ENCODE measurements at regions not wholly inside any gene's neighbourhood (a gene's known extent, or its start where the extent isn't known, plus 50 kb on each side); places are given as distances from the start of the nearest gene placed in this dataset.

GRCh38 chr5:165877475-165877874 is 2372.1 kb downstream of the MAT2B start:
- no peaks in the 10 kb centered on the region for H3K36me3 ChIP-seq (ENCODE audit: control insufficient read depth in 1 of 2, insufficient read depth in 2 of 2, low read length in 2 of 2)
- no CpG with 5 or more reads among the region's 3 CpGs for WGBS (ENCODE audit: extremely low coverage, insufficient coverage, insufficient read length)
- H3K14ac ChIP-seq (ENCODE audit: low read length), result no peak overlapping the region
- no peak overlapping the region for H2AFZ ChIP-seq (ENCODE audit: insufficient read depth, low read length, poor library complexity)
- no peak overlapping the region for H2BK5ac ChIP-seq (ENCODE audit: low read depth, low read length, poor library complexity)
- H2BK12ac ChIP-seq (ENCODE audit: low read length), result no peak overlapping the region
- H3K4me3 ChIP-seq (ENCODE audit: low read depth, low read length), result no peak overlapping the region
- H4K8ac ChIP-seq (ENCODE audit: low read depth, low read length), result no peak overlapping the region
- no peak for DNase-seq
- H3K79me1 ChIP-seq (ENCODE audit: low read length), result no peaks in the 10 kb centered on the region
- no peak overlapping the region for H3K18ac ChIP-seq (ENCODE audit: low read length)
- no peak overlapping the region for H3K27ac ChIP-seq (ENCODE audit: low read depth, low read length)
- no peak overlapping the region for H3K9ac ChIP-seq (ENCODE audit: low read length)
- no peak overlapping the region for H2AK5ac ChIP-seq (ENCODE audit: low read length)
- H3K9me3 ChIP-seq (ENCODE audit: insufficient read depth, low read depth, low read length), result no peaks in the 10 kb centered on the region
- H4K12ac ChIP-seq (ENCODE audit: low read depth, low read length), result no peak overlapping the region
- H3K79me2 ChIP-seq (ENCODE audit: control insufficient read depth, insufficient read depth, low read length, poor library complexity), result no peaks in the 10 kb centered on the region
- H3K4me1 ChIP-seq (ENCODE audit: control insufficient read depth in 1 of 2, insufficient read depth in 2 of 2, low read length in 2 of 2), result no peaks in the 10 kb centered on the region
- H2BK120ac ChIP-seq (ENCODE audit: insufficient read depth, low read length, poor library complexity), result no peak overlapping the region
- H3K23ac ChIP-seq (ENCODE audit: low read length), result no peak overlapping the region
- H3K4ac ChIP-seq (ENCODE audit: low read depth, low read length), result no peak overlapping the region
- H3K27me3 ChIP-seq (ENCODE audit: insufficient read depth, low read length), result no peaks in the 10 kb centered on the region
- H3K4me2 ChIP-seq (ENCODE audit: low read length), result no peak overlapping the region
- no peak overlapping the region for H4K91ac ChIP-seq (ENCODE audit: low read depth, low read length)

- Histone ChIP-seq H3K9ac (ENCODE audit: low read length) (peak overlapping the region; percentile 5), H3K36me3 (ENCODE audit: control insufficient read depth in 1 of 2, insufficient read depth in 2 of 2, low read length in 2 of 2) (no peaks in the 10 kb centered on the region), H2BK5ac (ENCODE audit: low read depth, low read length, poor library complexity) (no peak overlapping the region), H4K91ac (ENCODE audit: low read depth, low read length) (no peak overlapping the region), H3K9me3 (ENCODE audit: insufficient read depth, low read depth, low read length) (no peaks in the 10 kb centered on the region), H2AK5ac (ENCODE audit: low read length) (no peak overlapping the region), H3K4ac (ENCODE audit: low read depth, low read length) (no peak overlapping the region), H3K27me3 (ENCODE audit: insufficient read depth, low read length) (no peaks in the 10 kb centered on the region), H3K79me2 (ENCODE audit: control insufficient read depth, insufficient read depth, low read length, poor library complexity) (no peaks in the 10 kb centered on the region), H4K12ac (ENCODE audit: low read depth, low read length) (no peak overlapping the region), H3K4me2 (ENCODE audit: low read length) (no peak overlapping the region), H2BK12ac (ENCODE audit: low read length) (no peak overlapping the region), H2AFZ (ENCODE audit: insufficient read depth, low read length, poor library complexity) (no peak overlapping the region), H3K18ac (ENCODE audit: low read length) (no peak overlapping the region), H4K8ac (ENCODE audit: low read depth, low read length) (no peak overlapping the region), H3K27ac (ENCODE audit: low read depth, low read length) (no peak overlapping the region), H3K4me1 (ENCODE audit: control insufficient read depth in 1 of 2, insufficient read depth in 2 of 2, low read length in 2 of 2) (no peaks in the 10 kb centered on the region), H3K79me1 (ENCODE audit: low read length) (no peaks in the 10 kb centered on the region), H2BK120ac (ENCODE audit: insufficient read depth, low read length, poor library complexity) (no peak overlapping the region), H3K23ac (ENCODE audit: low read length) (no peak overlapping the region), H3K4me3 (ENCODE audit: low read depth, low read length) (no peak overlapping the region), H3K14ac (ENCODE audit: low read length) (no peak overlapping the region)
- no peak for DNase-seq
- WGBS (ENCODE audit: extremely low coverage, insufficient coverage, insufficient read length), result no CpG with 5 or more reads among the region's 2 CpGs
Observed at GRCh38 chr5:165881259-165881658, 2375.8 kb downstream of the MAT2B start.

- Histone ChIP-seq H4K12ac (ENCODE audit: low read depth, low read length) (no peak overlapping the region), H2BK5ac (ENCODE audit: low read depth, low read length, poor library complexity) (no peak overlapping the region), H2BK120ac (ENCODE audit: insufficient read depth, low read length, poor library complexity) (no peak overlapping the region), H3K4me1 (ENCODE audit: control insufficient read depth in 1 of 2, insufficient read depth in 2 of 2, low read length in 2 of 2) (no peaks in the 10 kb centered on the region), H2AK5ac (ENCODE audit: low read length) (no peak overlapping the region), H4K91ac (ENCODE audit: low read depth, low read length) (no peak overlapping the region), H3K79me1 (ENCODE audit: low read length) (no peaks in the 10 kb centered on the region), H3K4me3 (ENCODE audit: low read depth, low read length) (no peak overlapping the region), H3K36me3 (ENCODE audit: control insufficient read depth in 1 of 2, insufficient read depth in 2 of 2, low read length in 2 of 2) (no peaks in the 10 kb centered on the region), H3K4me2 (ENCODE audit: low read length) (no peak overlapping the region), H4K8ac (ENCODE audit: low read depth, low read length) (no peak overlapping the region), H3K14ac (ENCODE audit: low read length) (no peak overlapping the region), H3K9ac (ENCODE audit: low read length) (no peak overlapping the region), H2AFZ (ENCODE audit: insufficient read depth, low read length, poor library complexity) (no peak overlapping the region), H3K79me2 (ENCODE audit: control insufficient read depth, insufficient read depth, low read length, poor library complexity) (no peaks in the 10 kb centered on the region), H3K23ac (ENCODE audit: low read length) (no peak overlapping the region), H3K18ac (ENCODE audit: low read length) (no peak overlapping the region), H3K27me3 (ENCODE audit: insufficient read depth, low read length) (no peaks in the 10 kb centered on the region), H3K9me3 (ENCODE audit: insufficient read depth, low read depth, low read length) (no peaks in the 10 kb centered on the region), H3K4ac (ENCODE audit: low read depth, low read length) (no peak overlapping the region), H2BK12ac (ENCODE audit: low read length) (no peak overlapping the region), H3K27ac (ENCODE audit: low read depth, low read length) (no peak overlapping the region)
- DNase-seq, result no peak
- WGBS (ENCODE audit: extremely low coverage, insufficient coverage, insufficient read length), result no CpG with 5 or more reads among the region's 3 CpGs
Observed at GRCh38 chr5:165882099-165882498, 2376.7 kb downstream of the MAT2B start.

GRCh38 chr5:165885623-165886350 is 2380.4 kb downstream of the MAT2B start:
- no CpG with 5 or more reads among the region's 12 CpGs for WGBS (ENCODE audit: extremely low coverage, insufficient coverage, insufficient read length)
- Histone ChIP-seq H3K4ac (ENCODE audit: low read depth, low read length) (no peak overlapping the region), H3K79me1 (ENCODE audit: low read length) (no peaks in the 10 kb centered on the region), H3K9ac (ENCODE audit: low read length) (no peak overlapping the region), H3K36me3 (ENCODE audit: control insufficient read depth in 1 of 2, insufficient read depth in 2 of 2, low read length in 2 of 2) (no peaks in the 10 kb centered on the region), H3K18ac (ENCODE audit: low read length) (no peak overlapping the region), H4K8ac (ENCODE audit: low read depth, low read length) (no peak overlapping the region), H3K27me3 (ENCODE audit: insufficient read depth, low read length) (no peaks in the 10 kb centered on the region), H3K79me2 (ENCODE audit: control insufficient read depth, insufficient read depth, low read length, poor library complexity) (no peaks in the 10 kb centered on the region), H3K9me3 (ENCODE audit: insufficient read depth, low read depth, low read length) (no peaks in the 10 kb centered on the region), H2BK120ac (ENCODE audit: insufficient read depth, low read length, poor library complexity) (no peak overlapping the region), H2AK5ac (ENCODE audit: low read length) (no peak overlapping the region), H4K91ac (ENCODE audit: low read depth, low read length) (no peak overlapping the region), H3K27ac (ENCODE audit: low read depth, low read length) (no peak overlapping the region), H3K4me1 (ENCODE audit: control insufficient read depth in 1 of 2, insufficient read depth in 2 of 2, low read length in 2 of 2) (no peaks in the 10 kb centered on the region), H2AFZ (ENCODE audit: insufficient read depth, low read length, poor library complexity) (no peak overlapping the region), H3K4me3 (ENCODE audit: low read depth, low read length) (no peak overlapping the region), H2BK5ac (ENCODE audit: low read depth, low read length, poor library complexity) (no peak overlapping the region), H3K23ac (ENCODE audit: low read length) (no peak overlapping the region), H4K12ac (ENCODE audit: low read depth, low read length) (no peak overlapping the region), H3K4me2 (ENCODE audit: low read length) (no peak overlapping the region), H2BK12ac (ENCODE audit: low read length) (no peak overlapping the region), H3K14ac (ENCODE audit: low read length) (no peak overlapping the region)
- DNase-seq, result no peak

All from trophoblast cell (in vitro differentiated cells and primary cell).